ENCODE measurements at regions not wholly inside any gene's neighbourhood (a gene's known extent, or its start where the extent isn't known, plus 50 kb on each side); places are given as distances from the start of the nearest gene placed in this dataset.

DNA sequence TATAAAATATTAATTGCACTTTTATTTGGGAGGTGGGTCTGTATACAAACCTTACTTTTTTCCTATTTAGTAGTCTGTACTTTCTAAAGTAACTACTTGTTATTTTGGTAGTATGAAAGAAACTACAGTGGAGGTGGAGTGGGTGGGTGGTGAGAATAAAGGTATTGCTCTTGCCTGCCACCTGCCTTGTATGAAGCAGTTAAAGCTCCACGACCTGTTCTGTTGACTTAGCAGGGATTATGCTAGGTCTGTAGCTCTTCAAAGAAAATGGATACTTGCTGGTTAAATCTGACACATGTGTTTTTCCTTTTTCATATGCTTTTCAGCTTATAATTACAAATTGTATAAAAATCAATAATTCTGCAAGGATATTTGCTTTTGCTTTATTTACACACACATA lies 111.9 kb downstream of the EHF start:
- H3K4me3 ChIP-seq (ENCODE audit: low read depth, low read length): no peak overlapping the region
- no peak for DNase-seq (ENCODE audit: low read depth)
- TF ChIP-seq, protein P1, sequence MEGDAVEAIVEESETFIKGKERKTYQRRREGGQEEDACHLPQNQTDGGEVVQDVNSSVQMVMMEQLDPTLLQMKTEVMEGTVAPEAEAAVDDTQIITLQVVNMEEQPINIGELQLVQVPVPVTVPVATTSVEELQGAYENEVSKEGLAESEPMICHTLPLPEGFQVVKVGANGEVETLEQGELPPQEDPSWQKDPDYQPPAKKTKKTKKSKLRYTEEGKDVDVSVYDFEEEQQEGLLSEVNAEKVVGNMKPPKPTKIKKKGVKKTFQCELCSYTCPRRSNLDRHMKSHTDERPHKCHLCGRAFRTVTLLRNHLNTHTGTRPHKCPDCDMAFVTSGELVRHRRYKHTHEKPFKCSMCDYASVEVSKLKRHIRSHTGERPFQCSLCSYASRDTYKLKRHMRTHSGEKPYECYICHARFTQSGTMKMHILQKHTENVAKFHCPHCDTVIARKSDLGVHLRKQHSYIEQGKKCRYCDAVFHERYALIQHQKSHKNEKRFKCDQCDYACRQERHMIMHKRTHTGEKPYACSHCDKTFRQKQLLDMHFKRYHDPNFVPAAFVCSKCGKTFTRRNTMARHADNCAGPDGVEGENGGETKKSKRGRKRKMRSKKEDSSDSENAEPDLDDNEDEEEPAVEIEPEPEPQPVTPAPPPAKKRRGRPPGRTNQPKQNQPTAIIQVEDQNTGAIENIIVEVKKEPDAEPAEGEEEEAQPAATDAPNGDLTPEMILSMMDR (IDR thresholded peaks at IDR 0.05; ENCODE audit: insufficient read depth, low read length): no peak

DNA sequence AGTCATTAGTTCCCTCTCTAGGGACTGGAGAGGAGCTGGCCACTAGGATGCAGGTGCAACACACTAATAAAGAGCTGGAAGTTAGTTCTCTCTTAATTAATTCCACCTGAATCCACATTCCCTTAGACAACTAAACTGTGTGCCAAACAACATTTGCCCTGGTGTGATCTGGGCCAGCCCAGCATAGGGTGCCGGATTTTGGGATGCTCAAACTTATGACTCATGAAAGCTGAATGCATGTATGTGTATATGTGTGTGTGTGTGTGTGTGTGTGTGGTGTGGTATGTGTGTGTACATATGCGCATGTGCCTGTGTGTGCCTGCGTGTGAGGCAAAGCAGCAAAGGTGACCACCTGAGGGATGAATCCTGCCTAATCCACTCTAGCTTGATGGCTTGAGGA lies 110.7 kb downstream of the EHF start:
- TF ChIP-seq, protein P1 (IDR thresholded peaks at IDR 0.05; ENCODE audit: insufficient read depth, low read length): no peak
- no peak overlapping the region for H3K4me3 ChIP-seq (ENCODE audit: low read depth, low read length)
- DNase-seq (ENCODE audit: low read depth): no peak

DNA sequence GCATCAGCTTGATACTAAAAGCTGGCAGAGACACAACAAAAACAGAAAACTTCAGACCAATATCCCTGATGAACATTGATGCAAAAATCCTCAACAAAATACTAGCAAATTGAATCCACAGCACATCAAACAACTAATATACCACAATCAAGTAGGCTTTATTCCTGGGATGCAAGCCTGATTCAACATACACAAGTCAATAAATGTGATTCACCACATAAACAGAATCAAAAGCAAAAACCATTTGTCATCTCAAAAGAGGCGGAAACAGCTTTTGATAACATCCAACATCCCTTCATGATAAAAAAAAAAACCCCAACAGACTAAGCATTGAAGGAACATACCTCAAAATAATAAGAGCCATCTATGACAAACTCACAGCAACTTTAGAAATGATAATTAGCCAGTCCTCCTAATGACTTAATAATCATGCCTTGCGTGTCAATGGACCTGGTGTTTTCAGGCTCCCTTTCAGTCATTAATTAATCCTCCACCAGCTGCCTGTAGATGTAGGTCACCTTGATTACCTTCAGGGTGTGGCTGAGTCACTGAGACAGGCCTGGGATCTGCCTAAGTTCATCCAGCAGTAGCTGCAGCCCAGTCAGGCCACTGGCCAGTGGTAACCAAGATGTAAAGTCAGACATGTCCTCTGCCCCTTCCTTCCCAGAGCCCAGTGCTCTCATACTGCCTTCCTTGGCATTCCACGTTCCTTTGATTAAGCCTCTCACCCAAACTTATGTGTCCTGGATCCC lies 109.8 kb downstream of the EHF start:
- no peak overlapping the region for H3K4me3 ChIP-seq (ENCODE audit: low read depth, low read length)
- TF ChIP-seq, protein P1 (IDR thresholded peaks at IDR 0.05; ENCODE audit: insufficient read depth, low read length): no peak
- no peak for DNase-seq (ENCODE audit: low read depth)

DNA sequence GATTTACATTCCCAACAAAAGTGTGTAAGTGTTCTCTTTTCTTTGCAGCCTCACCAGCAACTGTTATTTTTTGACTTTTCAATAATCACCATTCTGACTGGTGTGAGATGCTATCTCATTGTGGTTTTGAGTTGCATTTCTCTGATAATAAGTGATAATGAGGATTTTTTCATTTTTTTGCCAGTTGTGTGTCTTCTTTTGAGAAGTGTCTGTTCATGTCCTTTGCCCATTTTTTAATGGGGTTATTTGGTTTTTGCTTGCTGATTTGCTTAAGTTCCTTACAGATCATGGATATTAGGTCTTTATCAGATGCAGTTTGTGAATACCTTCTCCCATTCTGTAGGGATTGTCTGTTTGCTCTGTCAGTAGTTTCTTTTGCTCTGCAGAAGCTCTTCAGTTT lies 107.7 kb downstream of the EHF start:
- TF ChIP-seq, protein P1 (IDR thresholded peaks at IDR 0.05; ENCODE audit: insufficient read depth, low read length): no peak
- no peak for DNase-seq (ENCODE audit: low read depth)
- no peak overlapping the region for H3K4me3 ChIP-seq (ENCODE audit: low read depth, low read length)

DNA sequence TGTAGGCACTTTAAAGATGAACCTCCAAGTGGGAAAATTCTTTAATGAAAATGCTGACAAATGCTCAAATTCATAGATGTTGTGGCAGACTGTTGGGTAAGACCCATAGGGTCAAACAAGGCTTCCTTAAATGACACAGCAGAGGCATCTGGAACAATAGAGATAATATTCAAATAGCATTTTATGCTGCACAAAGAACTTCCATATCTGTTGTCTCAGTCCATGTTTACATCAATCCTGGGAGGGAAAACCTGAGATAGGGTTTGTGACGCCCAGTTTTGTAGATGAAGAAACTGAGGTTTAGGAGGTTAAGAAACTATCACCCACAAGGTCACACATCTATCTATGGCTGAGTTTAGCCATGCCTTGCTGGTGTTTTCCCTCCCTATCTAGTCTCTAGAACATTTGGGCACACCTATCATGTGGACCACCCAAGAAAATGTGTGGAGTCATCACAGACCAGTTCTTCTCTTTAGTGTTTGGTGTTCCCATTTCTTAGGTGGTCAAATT lies 106.4 kb downstream of the EHF start:
- no peak for DNase-seq (ENCODE audit: low read depth)
- no peak overlapping the region for H3K4me3 ChIP-seq (ENCODE audit: low read depth, low read length)
- TF ChIP-seq, protein P1 (IDR thresholded peaks at IDR 0.05; ENCODE audit: insufficient read depth, low read length): no peak

DNA sequence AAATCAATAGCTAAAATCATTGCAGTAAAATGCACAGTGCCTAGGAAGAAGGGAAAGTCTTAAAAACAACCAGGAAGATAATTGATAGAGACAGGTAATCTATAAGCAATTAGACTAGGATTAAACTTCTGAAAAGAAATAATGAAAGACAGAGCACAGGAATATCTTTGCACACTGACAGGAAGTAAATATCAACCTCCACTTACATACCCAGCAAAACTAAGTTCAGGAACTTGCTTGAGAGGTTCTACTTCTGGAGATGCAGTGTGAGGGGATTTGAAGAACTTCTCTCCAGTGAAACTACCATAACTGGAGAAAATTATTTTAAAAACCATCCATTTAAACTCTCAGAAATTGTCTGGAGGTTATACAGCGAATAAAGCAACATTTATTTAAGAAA lies 104.1 kb downstream of the EHF start:
- H3K4me3 ChIP-seq (ENCODE audit: low read depth, low read length): no peak overlapping the region
- TF ChIP-seq, protein P1 (IDR thresholded peaks at IDR 0.05; ENCODE audit: insufficient read depth, low read length): no peak
- DNase-seq (ENCODE audit: low read depth): no peak

Measured in fibroblast of the aortic adventitia (primary cell).